ENCODE measurements at regions not wholly inside any gene's neighbourhood (a gene's known extent, or its start where the extent isn't known, plus 50 kb on each side); places are given as distances from the start of the nearest gene placed in this dataset.
A peak's percentile ranks its signal among the peaks of the same experiment; 100 is the strongest.

DNA sequence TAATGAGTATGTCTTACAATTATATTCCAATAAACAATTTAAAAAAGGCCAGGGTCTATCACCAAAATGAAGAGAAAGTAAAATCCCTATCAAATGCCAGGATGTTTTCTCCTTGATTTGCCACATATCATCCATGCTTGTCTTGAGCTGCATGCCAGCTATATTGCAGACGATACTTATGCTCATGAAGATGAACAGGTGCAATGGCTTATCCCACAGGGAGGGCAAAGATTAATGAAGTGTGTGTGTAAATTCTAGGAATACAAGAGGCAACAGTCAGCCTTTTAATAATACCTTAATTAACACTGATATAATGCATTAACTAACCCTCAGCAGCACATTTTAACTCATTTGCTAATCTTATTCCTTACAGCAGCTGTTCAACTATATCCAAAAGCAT lies 850.5 kb downstream of the KCNA4 start:
- DNase-seq (ENCODE audit: low read depth, low spot score), result no peak
- no peak overlapping the region for H3K4me3 Mint-ChIP-seq
- no peaks in the 10 kb centered on the region for H3K9me3 Mint-ChIP-seq
- TF ChIP-seq CTCF (conservative IDR thresholded peaks at IDR 0.05), result no peak
- H3K4me1 Mint-ChIP-seq, result no peaks in the 10 kb centered on the region
- H3K27ac Mint-ChIP-seq (ENCODE audit: unreplicated experiment), result no peak overlapping the region
- no peaks in the 10 kb centered on the region for H3K27me3 Mint-ChIP-seq (ENCODE audit: low read depth)
- no peaks in the 10 kb centered on the region for H3K36me3 Mint-ChIP-seq (ENCODE audit: low read depth)

GRCh38 chr11:29163231-29163630 lies 853.6 kb downstream of the KCNA4 start:
- Mint-ChIP-seq H3K9me3 (no peaks in the 10 kb centered on the region), H3K27ac (ENCODE audit: unreplicated experiment) (no peak overlapping the region), H3K36me3 (ENCODE audit: low read depth) (no peaks in the 10 kb centered on the region), H3K27me3 (ENCODE audit: low read depth) (no peaks in the 10 kb centered on the region), H3K4me1 (peaks cover 4% of the 10 kb centered on the region), H3K4me3 (no peak overlapping the region)
- DNase-seq (ENCODE audit: low read depth, low spot score), result no peak
- TF ChIP-seq CTCF (conservative IDR thresholded peaks at IDR 0.05), result no peak

- H3K36me3 Mint-ChIP-seq (ENCODE audit: low read depth), result no peaks in the 10 kb centered on the region
- H3K27ac Mint-ChIP-seq (ENCODE audit: unreplicated experiment), result no peak overlapping the region
- no peaks in the 10 kb centered on the region for H3K27me3 Mint-ChIP-seq (ENCODE audit: low read depth)
- H3K9me3 Mint-ChIP-seq, result no peaks in the 10 kb centered on the region
- H3K4me3 Mint-ChIP-seq, result no peak overlapping the region
- H3K4me1 Mint-ChIP-seq, result peaks cover 4% of the 10 kb centered on the region
- no peak for TF ChIP-seq CTCF (conservative IDR thresholded peaks at IDR 0.05)
- DNase-seq (ENCODE audit: low read depth, low spot score), result no peak
These were observed 854.3 kb downstream of the KCNA4 start for GRCh38 chr11:29162491-29162890.

- no peaks in the 10 kb centered on the region for H3K36me3 Mint-ChIP-seq (ENCODE audit: low read depth)
- TF ChIP-seq CTCF (conservative IDR thresholded peaks at IDR 0.05), result no peak
- no peaks in the 10 kb centered on the region for H3K27me3 Mint-ChIP-seq (ENCODE audit: low read depth)
- H3K9me3 Mint-ChIP-seq, result no peaks in the 10 kb centered on the region
- no peak overlapping the region for H3K27ac Mint-ChIP-seq (ENCODE audit: unreplicated experiment)
- peaks cover 4% of the 10 kb centered on the region for H3K4me1 Mint-ChIP-seq
- DNase-seq (ENCODE audit: low read depth, low spot score), result no peak
- H3K4me3 Mint-ChIP-seq, result no peak overlapping the region
These were observed 855.6 kb downstream of the KCNA4 start for GRCh38 chr11:29161191-29161590.

DNA sequence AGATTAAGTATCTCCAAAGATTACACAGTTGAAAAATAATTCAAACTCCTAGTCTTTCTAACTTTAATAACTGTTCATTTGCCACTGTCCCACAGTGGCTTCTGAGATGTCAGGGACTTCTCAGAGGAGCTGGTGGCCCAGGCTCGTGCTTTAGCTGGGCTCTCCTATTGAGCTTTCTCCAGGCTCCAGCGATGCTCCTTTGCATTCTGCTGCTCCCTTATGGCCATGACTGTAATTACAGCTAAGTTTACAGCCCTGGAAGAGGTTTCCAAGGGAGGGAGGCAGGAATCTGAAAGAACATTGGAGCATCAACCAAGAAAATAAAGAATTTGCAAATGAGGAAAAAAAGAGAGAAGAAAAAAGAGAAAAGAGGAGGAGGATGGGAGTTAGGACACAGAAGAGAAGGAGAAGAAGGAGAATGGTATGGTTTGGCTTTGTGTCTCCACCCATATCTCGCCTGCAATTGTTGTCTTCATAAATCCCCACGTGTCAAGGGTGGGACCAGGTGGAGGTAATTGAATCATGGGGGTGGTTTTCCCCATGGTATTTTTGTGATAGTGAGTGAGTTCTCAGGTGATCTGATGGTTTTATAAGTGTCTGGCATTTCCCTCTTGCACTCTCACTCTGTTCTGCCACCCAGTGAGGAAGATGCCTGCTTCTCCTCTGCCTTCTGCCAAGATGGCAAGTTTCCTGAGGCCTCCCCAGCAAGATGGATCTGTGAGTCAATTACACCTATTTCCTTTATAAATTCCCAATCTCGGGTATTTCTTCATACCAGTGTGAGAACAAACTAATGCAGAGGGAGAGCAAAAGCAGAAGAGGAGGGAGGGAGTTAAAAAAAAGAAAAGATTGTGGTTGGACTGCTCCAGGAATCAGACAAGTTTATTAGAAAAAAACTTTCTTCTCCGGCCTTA lies 857.0 kb downstream of the KCNA4 start:
- Mint-ChIP-seq H3K27ac (ENCODE audit: unreplicated experiment) (no peak overlapping the region), H3K4me3 (no peak overlapping the region), H3K36me3 (ENCODE audit: low read depth) (no peaks in the 10 kb centered on the region), H3K4me1 (peaks cover 4% of the 10 kb centered on the region), H3K9me3 (no peaks in the 10 kb centered on the region), H3K27me3 (ENCODE audit: low read depth) (no peaks in the 10 kb centered on the region)
- peak; percentile 79 for TF ChIP-seq CTCF (conservative IDR thresholded peaks at IDR 0.05)
- DNase-seq (ENCODE audit: low read depth, low spot score), result peak; percentile 51
